Uterus (tissue), 3 donors: ENCODE measurements at regions not wholly inside any gene's neighbourhood (a gene's known extent, or its start where the extent isn't known, plus 50 kb on each side); places are given as distances from the start of the nearest gene placed in this dataset.

ENCODE experiments used
- DNase-seq, 2 donors: peaks; one replicate each; pipeline ENCODE4 v3.0.0-alpha.2; 2019 to 2020
- H3K27ac ChIP-seq, 2 donors: fragments of 200-600 bp; sonication (generic); 1 replicate in 1 of 2; 2 replicates in 1 of 2; pipeline ENCODE4 v1.5.1; 2016 to 2018
- H3K27me3 ChIP-seq, 2 donors: fragments of 200-600 bp; sonication (generic); one replicate each; pipeline ENCODE4 v1.5.1; 2018 to 2019; ENCODE audit warnings: control low read depth in 1 of 2
- H3K36me3 ChIP-seq, 2 donors: fragments of 200-600 bp; sonication (generic); one replicate each; pipeline ENCODE4 v1.5.1; 2019; ENCODE audit warnings: control low read depth in 1 of 2
- H3K4me1 ChIP-seq, 2 donors: fragments of 200-600 bp; sonication (generic); one replicate each; pipeline ENCODE4 v1.5.1; 2018 to 2019; ENCODE audit warnings: control low read depth in 1 of 2
- H3K4me3 ChIP-seq, 2 donors: fragments of 200-600 bp; sonication (generic); 1 replicate in 1 of 2; 2 replicates in 1 of 2; pipeline ENCODE4 v1.5.1; 2018 to 2019; ENCODE audit warnings: mild to moderate bottlenecking in 1 of 2
- H3K9me3 ChIP-seq, 2 donors: fragments of 200-600 bp; sonication (generic); one replicate each; pipeline ENCODE4 v1.5.1; 2019; ENCODE audit warnings: control low read depth in 1 of 2
- CTCF ChIP-seq, 4 experiments: fragments of 200-600 bp in 2 of 4; fragments of 450-650 bp in 2 of 4; sonication (generic) in 2 of 4; IDR thresholded peaks; one replicate each; pipeline ENCODE4 v1.5.1; 2016 to 2019; ENCODE audit warnings: antibody characterized with exemption in 4 of 4, mild to moderate bottlenecking in 2 of 4, moderate library complexity in 1 of 4
- POLR2A ChIP-seq, 2 donors: fragments of 450-650 bp; IDR thresholded peaks; one replicate each; pipeline ENCODE4 v1.6.1; 2016; ENCODE audit warnings: antibody characterized with exemption in 2 of 2, mild to moderate bottlenecking in 1 of 2, moderate library complexity in 1 of 2
- intact Hi-C: fragments of 100-400 bp; cut with DNase I; formaldehyde crosslinking; loops from one replicate; pipeline ENCODE4 v1.15.1; 2023; ENCODE audit warnings: low total_unique reads
- donor health status: DM: yes; HTN: yes; CAD: no.

DNA sequence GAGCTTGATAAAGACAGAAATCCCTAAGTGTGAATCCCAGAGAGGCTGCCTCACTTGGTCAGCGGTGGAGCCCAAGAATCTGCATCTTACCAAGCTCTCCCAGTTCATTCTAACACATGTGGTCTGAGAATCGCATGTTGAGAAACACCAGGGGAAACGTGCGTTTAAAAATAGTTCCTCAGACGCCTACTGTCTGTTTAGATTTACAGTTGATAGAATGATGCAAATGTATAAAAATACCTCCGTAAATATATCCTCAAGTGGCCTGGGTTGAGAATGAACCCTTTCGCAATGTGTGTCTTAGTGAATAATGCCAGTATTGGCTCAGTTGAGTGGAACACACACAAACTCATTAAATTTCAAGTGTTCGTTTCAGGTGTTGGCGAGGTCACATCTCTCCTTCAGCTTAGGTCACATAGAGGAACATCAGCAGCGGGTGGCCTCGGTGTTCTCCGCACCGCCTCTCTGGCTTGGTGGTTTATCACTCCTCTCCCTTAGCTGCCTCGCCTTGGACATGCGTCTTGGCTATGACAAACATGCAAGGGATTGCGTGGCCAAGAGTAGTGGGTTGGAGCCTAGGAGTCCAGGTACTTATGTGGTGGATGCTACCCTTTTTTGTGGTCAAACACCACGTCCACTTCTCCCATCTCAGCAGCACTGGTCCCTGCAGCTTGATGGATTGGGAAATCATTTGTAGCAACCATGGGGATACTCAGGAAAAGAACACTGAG lies 117.6 kb upstream of the SPATA13 start:
- TF ChIP-seq CTCF (IDR thresholded peaks at IDR 0.05) (no peak), POLR2A (IDR thresholded peaks at IDR 0.05) (no peak)
- Histone ChIP-seq H3K4me3 (no peak overlapping the region), H3K36me3 (no peaks in the 10 kb centered on the region), H3K27ac (no peak overlapping the region), H3K9me3 (no peaks in the 10 kb centered on the region), H3K4me1 (peaks cover 0 to 4% of the 10 kb centered on the region in 2 donors), H3K27me3 (no peaks in the 10 kb centered on the region)
- intact Hi-C loops: no loop called here
- DNase-seq: no peak

DNA sequence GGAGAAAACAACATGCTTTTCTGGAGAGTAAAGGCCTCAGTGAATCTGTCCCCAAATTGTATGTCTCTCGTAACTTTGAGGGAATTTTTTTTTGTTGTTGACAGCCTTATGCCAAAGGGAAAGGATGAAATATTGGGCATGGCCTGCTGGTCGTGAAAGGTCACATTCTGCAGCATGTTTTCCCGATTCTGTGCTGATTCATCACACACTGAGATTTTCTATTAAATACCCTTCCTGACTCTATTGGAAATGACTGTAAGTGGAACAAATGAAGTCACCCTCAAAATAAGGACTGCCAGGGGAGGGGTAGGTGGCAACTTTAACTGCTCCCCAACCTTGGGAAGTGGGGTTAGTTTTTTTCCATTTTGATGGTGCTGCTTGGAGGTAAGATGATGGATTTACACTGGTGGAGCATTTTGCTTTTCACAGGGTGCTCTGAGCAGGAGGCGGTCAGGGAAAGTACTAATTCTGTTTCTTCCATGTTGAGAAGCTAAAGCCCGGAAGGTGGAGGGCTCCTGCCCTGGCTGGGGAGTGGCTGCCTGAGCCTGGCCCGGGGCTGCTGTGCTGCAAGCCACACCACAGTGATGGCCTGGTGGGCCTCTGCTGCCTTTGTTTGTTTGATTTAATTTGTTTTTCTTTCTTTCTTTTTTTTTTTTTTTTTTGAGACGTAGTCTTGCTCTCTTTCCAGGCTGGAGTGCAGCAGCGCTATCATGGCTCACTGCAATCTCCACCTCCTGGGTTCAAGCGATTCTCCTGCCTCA lies 116.8 kb upstream of the SPATA13 start:
- TF ChIP-seq CTCF (IDR thresholded peaks at IDR 0.05): no peak
- TF ChIP-seq POLR2A (IDR thresholded peaks at IDR 0.05): no peak
- no peaks in the 10 kb centered on the region for H3K4me1 ChIP-seq
- intact Hi-C loops: no loop called here
- H3K4me3 ChIP-seq: no peak overlapping the region
- H3K36me3 ChIP-seq: no peaks in the 10 kb centered on the region
- no peak overlapping the region for H3K27ac ChIP-seq
- no peaks in the 10 kb centered on the region for H3K27me3 ChIP-seq
- no peak for DNase-seq
- no peaks in the 10 kb centered on the region for H3K9me3 ChIP-seq

DNA sequence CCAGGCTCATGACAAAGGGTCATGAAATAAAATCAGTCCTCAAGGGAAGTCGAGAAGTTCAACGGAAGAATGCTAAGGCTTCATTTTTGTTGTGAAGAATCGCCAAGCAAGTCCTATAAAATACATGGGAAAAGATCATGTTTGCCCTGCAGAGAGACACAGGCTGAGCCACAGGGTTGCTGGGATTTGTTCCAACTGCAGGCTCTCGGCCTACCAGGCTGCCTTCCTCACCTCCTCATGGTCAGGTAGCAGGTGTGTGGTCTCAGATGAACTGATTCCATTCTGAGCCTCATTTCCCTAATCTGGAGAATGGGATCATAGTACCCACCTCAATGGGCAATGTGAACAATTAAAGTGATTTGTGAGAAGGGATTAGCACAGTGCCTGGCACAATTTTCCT lies 114.9 kb upstream of the SPATA13 start:
- H3K9me3 ChIP-seq: no peaks in the 10 kb centered on the region
- H3K4me1 ChIP-seq: peaks cover 2 to 3% of the 10 kb centered on the region in 2 donors
- DNase-seq: no peak
- H3K27ac ChIP-seq: peak overlapping the region in 1 of 2 donors; percentile 64
- TF ChIP-seq POLR2A (IDR thresholded peaks at IDR 0.05) (no peak), CTCF (IDR thresholded peaks at IDR 0.05) (no peak)
- no peak overlapping the region for H3K4me3 ChIP-seq
- no peaks in the 10 kb centered on the region for H3K27me3 ChIP-seq
- intact Hi-C loops: no loop called here
- H3K36me3 ChIP-seq: no peaks in the 10 kb centered on the region

GRCh38 chr13:24050292-24050711 lies 110.2 kb upstream of the SPATA13 start:
- Histone ChIP-seq H3K4me3 (no peak overlapping the region), H3K27ac (peak overlapping the region; percentile 40 to 53), H3K27me3 (no peaks in the 10 kb centered on the region), H3K4me1 (peaks cover 4 to 7% of the 10 kb centered on the region in 2 donors), H3K9me3 (no peaks in the 10 kb centered on the region), H3K36me3 (no peaks in the 10 kb centered on the region)
- TF ChIP-seq CTCF (IDR thresholded peaks at IDR 0.05): no peak
- no peak for TF ChIP-seq POLR2A (IDR thresholded peaks at IDR 0.05)
- intact Hi-C loops: no loop called here
- peak; percentile 43 to 64 for DNase-seq
